Tibial nerve (tissue), 3 donors: ENCODE measurements at regions not wholly inside any gene's neighbourhood (a gene's known extent, or its start where the extent isn't known, plus 50 kb on each side); places are given as distances from the start of the nearest gene placed in this dataset.

ENCODE experiments used
- CTCF ChIP-seq, 5 experiments: fragments of 200-600 bp in 3 of 5; fragments of 450-650 bp in 2 of 5; sonication (generic) in 3 of 5; IDR thresholded peaks; one replicate each; pipeline ENCODE4 v1.5.1; 2016 to 2019; ENCODE audit warnings: antibody characterized with exemption in 5 of 5, mild to moderate bottlenecking in 3 of 5, moderate library complexity in 2 of 5
- POLR2A ChIP-seq, 2 donors: fragments of 450-650 bp; IDR thresholded peaks; one replicate each; pipeline ENCODE4 v1.6.1; 2017; ENCODE audit warnings: antibody characterized with exemption in 2 of 2, mild to moderate bottlenecking in 2 of 2, moderate library complexity in 2 of 2

- TF ChIP-seq CTCF (IDR thresholded peaks at IDR 0.05), result no peak
- no peak for TF ChIP-seq POLR2A (IDR thresholded peaks at IDR 0.05)
These were observed 126.3 kb downstream of the MSX2 start for GRCh38 chr5:174850565-174851169.
